NB4 (cell line): ENCODE measurements at regions not wholly inside any gene's neighbourhood (a gene's known extent, or its start where the extent isn't known, plus 50 kb on each side); places are given as distances from the start of the nearest gene placed in this dataset.

Experiments used
- DNase-seq: peaks from one replicate; pipeline ENCODE4 v3.0.0; 2010; ENCODE audit warnings: low read depth
- H3K4me3 ChIP-seq: one replicate; pipeline ENCODE4 v1.5.1; 2011; ENCODE audit warnings: mild to moderate bottlenecking, low read depth, low read length, moderate library complexity
- CTCF ChIP-seq: IDR thresholded peaks from one replicate; pipeline ENCODE4 v1.5.1; 2012; ENCODE audit warnings: low read depth, low read length
- MAX ChIP-seq: IDR thresholded peaks from 2 replicates; pipeline ENCODE4 v1.6.1; 2011; ENCODE audit warnings: low read depth, low read length
- MYC ChIP-seq: IDR thresholded peaks from 2 replicates; pipeline ENCODE4 v1.6.1; 2011; ENCODE audit warnings: low read depth, low read length
- POLR2A ChIP-seq: IDR thresholded peaks from 2 replicates; pipeline ENCODE4 v1.6.1; 2011; ENCODE audit warnings: mild to moderate bottlenecking; ENCODE audit not compliant: insufficient read length; ENCODE audit errors: extremely low read depth

- DNase-seq, result no peak
- H3K4me3 ChIP-seq, result no peak overlapping the region
- TF ChIP-seq MAX, result no peak
- TF ChIP-seq CTCF, result no peak
- TF ChIP-seq MYC, result no peak
- TF ChIP-seq POLR2A, result no peak
These were observed 60.9 kb upstream of the PAGE1 start for GRCh38 chrX:49756692-49757091.

- peak; percentile 51 for DNase-seq
- H3K4me3 ChIP-seq, result no peak overlapping the region
- peak; percentile 75 for TF ChIP-seq CTCF
- TF ChIP-seq MAX, result no peak
These were observed 58.6 kb upstream of the PAGE1 start for GRCh38 chrX:49754233-49754857.

- H3K4me3 ChIP-seq, result no peak overlapping the region
- no peak for DNase-seq
- TF ChIP-seq CTCF (no peak), MAX (no peak), POLR2A (no peak), MYC (no peak)
These were observed 57.9 kb upstream of the PAGE1 start for GRCh38 chrX:49753691-49754090.

- no peak for TF ChIP-seq POLR2A
- TF ChIP-seq CTCF, result no peak
- TF ChIP-seq MYC, result no peak
- no peak for TF ChIP-seq MAX
- H3K4me3 ChIP-seq, result no peak overlapping the region
- DNase-seq, result no peak
These were observed 52.6 kb upstream of the PAGE1 start for GRCh38 chrX:49748211-49748956.

GRCh38 chrX:49746306-49746705 lies 50.5 kb upstream of the PAGE1 start:
- H3K4me3 ChIP-seq, result no peak overlapping the region
- TF ChIP-seq MAX (no peak), POLR2A (no peak), CTCF (no peak), MYC (no peak)
- no peak for DNase-seq
